ENCODE measurements at regions not wholly inside any gene's neighbourhood (a gene's known extent, or its start where the extent isn't known, plus 50 kb on each side); places are given as distances from the start of the nearest gene placed in this dataset.
"Not testable (repeated sequence)": the region's sequence is repeated elsewhere in the genome, so short reads cannot be mapped to it uniquely, and the experiment has no call there.

- no peak for DNase-seq (ENCODE audit: low spot score)
These were observed 349.2 kb downstream of the ANKRD30A start for GRCh38 chr10:37474645-37475044.

GRCh38 chr10:37473906-37474305 is 348.5 kb downstream of the ANKRD30A start:
- no peak for DNase-seq (ENCODE audit: low spot score)

GRCh38 chr10:37467246-37467645 is 341.8 kb downstream of the ANKRD30A start:
- DNase-seq (ENCODE audit: low spot score) = no peak

- no peak for DNase-seq (ENCODE audit: low spot score)
These were observed 331.1 kb downstream of the ANKRD30A start for GRCh38 chr10:37456456-37456855.

- DNase-seq (ENCODE audit: low spot score) = no peak
These were observed 322.8 kb downstream of the ANKRD30A start for GRCh38 chr10:37448161-37448560.

DNA sequence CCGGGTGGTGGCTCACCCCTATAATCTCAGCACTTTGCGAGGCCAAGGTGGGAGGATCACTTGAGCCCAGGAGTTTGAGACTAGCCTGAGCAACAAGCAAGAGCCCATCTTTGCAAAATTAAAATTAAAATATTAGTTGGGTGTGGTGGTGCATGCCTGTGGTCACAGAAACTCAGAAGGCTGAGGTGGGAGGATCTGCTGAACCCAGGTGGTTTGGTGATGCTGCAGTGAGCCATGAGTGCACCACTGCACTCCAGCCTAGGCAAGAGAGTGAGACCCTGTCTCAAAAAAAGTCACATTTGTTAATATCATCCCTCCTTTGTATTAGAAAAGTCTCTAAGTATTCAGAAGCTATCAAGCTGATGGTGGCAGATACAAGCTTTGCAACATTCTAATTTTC is 317.5 kb downstream of the ANKRD30A start:
- DNase-seq (ENCODE audit: low spot score) = no peak

- DNase-seq (ENCODE audit: low spot score) = not testable (repeated sequence)
These were observed 315.8 kb downstream of the ANKRD30A start for GRCh38 chr10:37441224-37441623.

DNA sequence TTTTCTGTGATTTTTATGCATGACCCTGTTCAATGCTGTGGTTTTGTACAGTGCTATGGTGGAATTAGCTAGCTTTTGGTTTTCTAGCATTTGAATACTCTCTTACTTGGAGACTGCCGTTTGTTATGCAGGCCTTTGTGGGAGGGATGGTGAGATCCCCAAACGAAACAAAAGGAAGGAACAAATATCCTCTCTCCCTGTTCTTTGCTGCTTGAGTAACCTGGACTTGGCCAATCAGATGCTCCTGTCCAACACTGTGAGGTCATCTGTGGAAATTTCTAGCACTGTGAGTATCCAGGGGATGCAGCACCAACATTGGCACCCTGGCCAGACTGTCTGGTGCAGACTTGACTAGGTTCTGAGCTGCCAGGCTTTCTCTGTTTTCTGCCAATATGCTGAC is 314.4 kb downstream of the ANKRD30A start:
- DNase-seq (ENCODE audit: low spot score) = no peak

- DNase-seq (ENCODE audit: low spot score) = no peak
These were observed 311.0 kb downstream of the ANKRD30A start for GRCh38 chr10:37436357-37436756.

- no peak for DNase-seq (ENCODE audit: low spot score)
These were observed 308.7 kb downstream of the ANKRD30A start for GRCh38 chr10:37434091-37434490.
